ENCODE measurements at regions not wholly inside any gene's neighbourhood (a gene's known extent, or its start where the extent isn't known, plus 50 kb on each side); places are given as distances from the start of the nearest gene placed in this dataset.

DNA sequence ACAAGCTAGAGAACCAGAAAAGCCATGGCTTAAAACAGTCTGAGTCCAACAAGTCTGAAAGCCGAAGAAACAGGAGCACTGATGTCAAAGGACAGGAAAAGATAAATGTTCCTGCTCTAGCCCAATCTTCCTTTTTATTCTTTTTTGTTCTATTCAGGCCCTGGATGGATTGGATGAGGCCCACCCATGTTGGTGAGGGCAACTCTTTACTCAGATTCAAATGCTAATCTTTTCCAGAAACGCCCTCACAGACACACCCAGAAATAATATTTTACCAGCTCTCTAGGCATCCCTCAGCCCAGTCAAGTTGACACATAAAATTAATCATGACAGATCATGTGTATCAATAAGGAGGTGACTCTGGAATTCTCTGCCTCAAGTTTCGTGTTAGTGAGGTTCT, 1002.7 kb downstream of the STPG2 start:
- no peak overlapping the region for H3K4me3 ChIP-seq (ENCODE audit: insufficient read depth, low read depth, low read length)
- H2BK20ac ChIP-seq (ENCODE audit: low read depth, low read length), result no peak overlapping the region
- H3K23ac ChIP-seq (ENCODE audit: low read depth, low read length), result no peak overlapping the region
- no peak overlapping the region for H3K9ac ChIP-seq (ENCODE audit: low read depth, low read length)
- H3K4ac ChIP-seq (ENCODE audit: low read depth, low read length), result no peak overlapping the region
- ChIA-PET CTCF (no interaction called here), POLR2A (ENCODE audit: unreplicated experiment) (no interaction called here)
- H3K36me3 ChIP-seq (ENCODE audit: control insufficient read depth, insufficient read depth, low read length), result no peaks in the 10 kb centered on the region
- no peak overlapping the region for H2BK120ac ChIP-seq (ENCODE audit: low read depth, low read length)
- no peak overlapping the region for H2AK9ac ChIP-seq (replicated peaks; ENCODE audit: low read depth, low read length, poor library complexity)
- in situ Hi-C loops (cut with MboI; ENCODE audit: low sequenced_read_pairs), result no loop called here
- no CpG with 5 or more reads among the region's 3 CpGs for WGBS, 2 experiments (ENCODE audit: extremely low coverage in 2 of 2, insufficient read length in 1 of 2)
- TF ChIP-seq RCOR1 (IDR thresholded peaks at IDR 0.05; ENCODE audit: insufficient replicate concordance, low read length), result no peak
- no peak for TF ChIP-seq SMC3 (IDR thresholded peaks at IDR 0.05; ENCODE audit: low read depth, low read length)
- TF ChIP-seq POLR2A (IDR thresholded peaks at IDR 0.05; ENCODE audit: low read depth, low read length), result no peak
- TF ChIP-seq, protein P1, sequence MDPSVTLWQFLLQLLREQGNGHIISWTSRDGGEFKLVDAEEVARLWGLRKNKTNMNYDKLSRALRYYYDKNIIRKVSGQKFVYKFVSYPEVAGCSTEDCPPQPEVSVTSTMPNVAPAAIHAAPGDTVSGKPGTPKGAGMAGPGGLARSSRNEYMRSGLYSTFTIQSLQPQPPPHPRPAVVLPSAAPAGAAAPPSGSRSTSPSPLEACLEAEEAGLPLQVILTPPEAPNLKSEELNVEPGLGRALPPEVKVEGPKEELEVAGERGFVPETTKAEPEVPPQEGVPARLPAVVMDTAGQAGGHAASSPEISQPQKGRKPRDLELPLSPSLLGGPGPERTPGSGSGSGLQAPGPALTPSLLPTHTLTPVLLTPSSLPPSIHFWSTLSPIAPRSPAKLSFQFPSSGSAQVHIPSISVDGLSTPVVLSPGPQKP (IDR thresholded peaks at IDR 0.05; ENCODE audit: borderline replicate concordance, low read depth, low read length), result no peak
- TF ChIP-seq, protein P2, sequence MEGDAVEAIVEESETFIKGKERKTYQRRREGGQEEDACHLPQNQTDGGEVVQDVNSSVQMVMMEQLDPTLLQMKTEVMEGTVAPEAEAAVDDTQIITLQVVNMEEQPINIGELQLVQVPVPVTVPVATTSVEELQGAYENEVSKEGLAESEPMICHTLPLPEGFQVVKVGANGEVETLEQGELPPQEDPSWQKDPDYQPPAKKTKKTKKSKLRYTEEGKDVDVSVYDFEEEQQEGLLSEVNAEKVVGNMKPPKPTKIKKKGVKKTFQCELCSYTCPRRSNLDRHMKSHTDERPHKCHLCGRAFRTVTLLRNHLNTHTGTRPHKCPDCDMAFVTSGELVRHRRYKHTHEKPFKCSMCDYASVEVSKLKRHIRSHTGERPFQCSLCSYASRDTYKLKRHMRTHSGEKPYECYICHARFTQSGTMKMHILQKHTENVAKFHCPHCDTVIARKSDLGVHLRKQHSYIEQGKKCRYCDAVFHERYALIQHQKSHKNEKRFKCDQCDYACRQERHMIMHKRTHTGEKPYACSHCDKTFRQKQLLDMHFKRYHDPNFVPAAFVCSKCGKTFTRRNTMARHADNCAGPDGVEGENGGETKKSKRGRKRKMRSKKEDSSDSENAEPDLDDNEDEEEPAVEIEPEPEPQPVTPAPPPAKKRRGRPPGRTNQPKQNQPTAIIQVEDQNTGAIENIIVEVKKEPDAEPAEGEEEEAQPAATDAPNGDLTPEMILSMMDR (conservative IDR thresholded peaks at IDR 0.05; ENCODE audit: low read depth, low read length), result no peak
- TF ChIP-seq RFX5 (IDR thresholded peaks at IDR 0.05; ENCODE audit: low read depth, low read length), result no peak
- TF ChIP-seq CEBPB (IDR thresholded peaks at IDR 0.05; ENCODE audit: low read depth, low read length), result no peak
- no peak for TF ChIP-seq CHD1 (IDR thresholded peaks at IDR 0.05; ENCODE audit: low read depth, low read length)
- no peak for TF ChIP-seq NFE2L2 (IDR thresholded peaks at IDR 0.05; ENCODE audit: low read depth, low read length)
- no peak overlapping the region for H2AK5ac ChIP-seq (ENCODE audit: low read depth, low read length)
- H4K91ac ChIP-seq (ENCODE audit: insufficient read depth, low read depth, low read length), result no peak overlapping the region
- H4K20me1 ChIP-seq (ENCODE audit: insufficient read depth, low read length), result no peaks in the 10 kb centered on the region
- no peak for ATAC-seq (ENCODE audit: low read depth)
- no peaks in the 10 kb centered on the region for H3K27me3 ChIP-seq (ENCODE audit: control insufficient read depth, insufficient read depth, low read length)
- peaks cover 5% of the 10 kb centered on the region; the same call in 1 of the 2 replicates for H3K9me3 ChIP-seq (ENCODE audit: control insufficient read depth, insufficient read depth, low read length)
- no peak overlapping the region for H2BK15ac ChIP-seq (ENCODE audit: low read depth, low read length)
- no peak overlapping the region for H3K56ac ChIP-seq (ENCODE audit: extremely low read depth, insufficient read depth, low read length)
- no peaks in the 10 kb centered on the region for H3K4me1 ChIP-seq (ENCODE audit: control insufficient read depth, insufficient read depth, low read length)
- no peak overlapping the region for H3K18ac ChIP-seq (ENCODE audit: low read depth, low read length)
- no peak for DNase-seq
- no peak overlapping the region for H3K27ac ChIP-seq (ENCODE audit: insufficient read depth, low read length)
- dilution Hi-C loops (cut with HindIII; ENCODE audit: low sequenced_read_pairs, unreplicated experiment), result no loop called here
- H2BK5ac ChIP-seq (ENCODE audit: low read depth, low read length, poor library complexity, severe bottlenecking), result no peak overlapping the region
- H3K9me1 ChIP-seq (ENCODE audit: insufficient read depth, low read length), result no peaks in the 10 kb centered on the region
- H4K5ac ChIP-seq (ENCODE audit: low read depth, low read length), result no peak overlapping the region
- H3K79me1 ChIP-seq (ENCODE audit: low read depth in 1 of 2, low read length in 2 of 2), result no peaks in the 10 kb centered on the region
- intact Hi-C loops (cut with micrococcal nuclease), result no loop called here
- no peak overlapping the region for H3K14ac ChIP-seq (replicated peaks; ENCODE audit: low read depth, low read length)
- no peak overlapping the region for H3K4me2 ChIP-seq (ENCODE audit: low read depth, low read length)
- no peak overlapping the region for H2AFZ ChIP-seq (replicated peaks; ENCODE audit: low read length, poor library complexity)
- H4K8ac ChIP-seq (ENCODE audit: low read depth in 2 of 2, low read length in 2 of 2), result no peak overlapping the region
- no TSS peak for BruUV-seq (replicated peaks)
